ENCODE measurements at regions not wholly inside any gene's neighbourhood (a gene's known extent, or its start where the extent isn't known, plus 50 kb on each side); places are given as distances from the start of the nearest gene placed in this dataset.

DNA sequence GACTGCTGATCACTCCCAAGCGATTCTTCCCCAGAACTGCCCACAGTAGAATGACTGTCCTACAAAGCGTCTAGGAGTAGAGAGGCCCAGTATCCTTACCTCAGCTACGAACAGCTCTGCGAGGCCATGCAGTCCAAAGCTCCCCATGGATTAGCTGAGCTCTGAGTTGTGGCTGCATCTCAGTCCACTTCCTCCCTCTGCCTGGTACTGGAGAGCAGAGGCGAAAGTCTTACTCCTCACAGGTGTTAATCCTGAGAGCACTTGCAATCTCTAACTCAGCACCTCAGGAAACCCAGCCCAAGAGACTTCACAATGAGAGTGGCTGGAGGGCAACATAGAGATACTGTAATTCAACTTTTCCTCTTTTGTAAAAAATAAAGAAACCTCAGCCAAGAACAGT, 493.1 kb downstream of the BCAT1 start:
- TF ChIP-seq POLR2A (IDR thresholded peaks at IDR 0.05; ENCODE audit: low read length) (no peak), RAD21 (conservative IDR thresholded peaks at IDR 0.05 in 1 of 2, IDR thresholded peaks at IDR 0.05 in 1 of 2) (no peak), CEBPB (IDR thresholded peaks at IDR 0.05) (no peak), ESRRA (IDR thresholded peaks at IDR 0.05; ENCODE audit: borderline replicate concordance, low read length) (no peak)
- TF ChIP-seq, protein P1, sequence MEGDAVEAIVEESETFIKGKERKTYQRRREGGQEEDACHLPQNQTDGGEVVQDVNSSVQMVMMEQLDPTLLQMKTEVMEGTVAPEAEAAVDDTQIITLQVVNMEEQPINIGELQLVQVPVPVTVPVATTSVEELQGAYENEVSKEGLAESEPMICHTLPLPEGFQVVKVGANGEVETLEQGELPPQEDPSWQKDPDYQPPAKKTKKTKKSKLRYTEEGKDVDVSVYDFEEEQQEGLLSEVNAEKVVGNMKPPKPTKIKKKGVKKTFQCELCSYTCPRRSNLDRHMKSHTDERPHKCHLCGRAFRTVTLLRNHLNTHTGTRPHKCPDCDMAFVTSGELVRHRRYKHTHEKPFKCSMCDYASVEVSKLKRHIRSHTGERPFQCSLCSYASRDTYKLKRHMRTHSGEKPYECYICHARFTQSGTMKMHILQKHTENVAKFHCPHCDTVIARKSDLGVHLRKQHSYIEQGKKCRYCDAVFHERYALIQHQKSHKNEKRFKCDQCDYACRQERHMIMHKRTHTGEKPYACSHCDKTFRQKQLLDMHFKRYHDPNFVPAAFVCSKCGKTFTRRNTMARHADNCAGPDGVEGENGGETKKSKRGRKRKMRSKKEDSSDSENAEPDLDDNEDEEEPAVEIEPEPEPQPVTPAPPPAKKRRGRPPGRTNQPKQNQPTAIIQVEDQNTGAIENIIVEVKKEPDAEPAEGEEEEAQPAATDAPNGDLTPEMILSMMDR (IDR thresholded peaks at IDR 0.05): no peak
